ENCODE measurements at regions not wholly inside any gene's neighbourhood (a gene's known extent, or its start where the extent isn't known, plus 50 kb on each side); places are given as distances from the start of the nearest gene placed in this dataset.
"Not testable (repeated sequence)": the region's sequence is repeated elsewhere in the genome, so short reads cannot be mapped to it uniquely, and the experiment has no call there.

DNA sequence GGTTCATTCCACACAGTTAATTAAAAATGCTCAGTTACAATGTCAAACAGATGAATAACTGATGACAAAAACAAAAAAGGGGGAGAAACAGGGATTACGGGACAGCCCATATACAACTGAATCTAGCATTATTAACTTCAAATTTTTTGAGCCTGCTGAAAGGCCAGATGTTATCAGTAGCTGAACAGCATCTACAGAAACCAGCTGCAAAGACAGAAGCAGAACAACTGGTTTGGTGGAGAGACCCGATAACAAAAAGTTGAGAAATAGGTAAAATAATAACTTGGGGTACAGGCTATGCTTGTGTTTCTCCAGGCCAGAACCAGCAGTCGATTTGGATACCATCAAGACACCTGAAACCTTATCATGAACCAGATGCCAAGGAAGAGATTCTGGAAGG, 109.8 kb downstream of the SEPTIN7 start:
- DNase-seq: not testable (repeated sequence)

DNA sequence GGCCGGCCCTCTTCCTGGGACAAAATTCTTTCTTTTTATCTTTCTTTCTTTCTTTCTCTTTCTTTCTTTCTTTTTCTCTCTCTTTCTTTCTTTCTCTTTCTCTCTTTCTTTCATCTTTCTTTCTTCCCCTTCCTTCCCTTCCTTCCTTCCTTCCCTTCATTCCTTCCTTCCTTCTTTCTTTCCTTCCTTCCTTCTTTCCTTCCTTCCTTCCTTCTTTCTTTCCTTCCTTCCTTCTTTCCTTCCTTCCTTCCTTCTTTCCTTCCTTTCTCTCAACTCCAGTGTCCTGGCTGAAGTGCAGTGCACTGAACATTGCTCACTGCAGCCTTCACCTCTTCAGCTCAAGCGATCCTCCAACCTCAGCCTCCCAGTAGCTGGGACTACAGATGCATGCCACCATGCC, 112.5 kb downstream of the SEPTIN7 start:
- DNase-seq: not testable (repeated sequence)

DNA sequence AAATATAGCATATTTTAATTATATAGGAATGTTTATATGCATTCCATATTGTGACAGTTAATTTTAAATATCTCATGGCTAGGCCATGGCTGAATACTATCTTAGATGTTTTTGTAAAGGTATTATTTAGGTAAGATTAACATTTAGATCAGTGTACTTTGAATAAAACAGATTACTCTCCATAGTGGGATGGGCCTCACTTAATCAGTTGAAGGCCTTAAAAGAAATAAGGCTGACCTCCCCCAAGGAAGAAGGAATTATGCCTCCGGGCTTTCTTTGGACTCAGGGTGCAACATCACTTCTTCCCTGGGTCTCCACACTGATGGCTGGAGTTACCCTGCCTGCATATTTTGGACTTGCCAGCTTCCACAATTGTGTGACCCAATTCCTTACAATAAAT, 113.4 kb downstream of the SEPTIN7 start:
- DNase-seq: not testable (repeated sequence)

DNA sequence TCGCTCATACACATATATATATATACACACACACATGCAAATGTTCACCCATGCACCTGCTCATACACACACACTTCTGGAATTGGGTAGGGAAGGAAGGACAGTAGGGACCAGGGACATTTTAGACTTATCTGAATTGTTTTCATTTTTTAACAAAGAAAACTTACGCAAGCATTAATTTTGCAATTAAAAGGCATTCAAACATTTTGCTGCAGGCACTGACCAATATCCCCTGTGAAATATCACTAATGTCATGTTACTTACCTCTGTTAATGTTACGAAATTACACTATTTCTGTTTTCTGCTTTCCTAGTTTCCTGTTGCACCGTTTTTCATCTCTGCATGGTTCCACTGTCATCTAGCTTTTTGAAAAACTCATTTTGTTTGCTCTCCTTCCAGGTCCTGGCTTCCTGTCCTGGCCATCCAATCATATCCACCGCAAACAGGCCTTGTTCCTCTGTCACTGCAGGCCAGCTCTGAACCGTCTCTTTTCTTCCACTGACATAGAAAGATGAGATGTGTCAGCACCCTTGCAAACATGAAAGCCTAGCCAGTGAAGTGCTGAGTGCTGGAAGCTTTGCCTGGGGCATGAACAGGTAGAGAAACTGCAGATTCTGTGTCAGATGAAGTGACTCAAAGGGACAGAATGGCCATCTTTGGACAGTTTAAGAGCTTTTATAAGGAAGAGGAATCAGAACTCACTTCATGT, 114.5 kb downstream of the SEPTIN7 start:
- DNase-seq: not testable (repeated sequence)

DNA sequence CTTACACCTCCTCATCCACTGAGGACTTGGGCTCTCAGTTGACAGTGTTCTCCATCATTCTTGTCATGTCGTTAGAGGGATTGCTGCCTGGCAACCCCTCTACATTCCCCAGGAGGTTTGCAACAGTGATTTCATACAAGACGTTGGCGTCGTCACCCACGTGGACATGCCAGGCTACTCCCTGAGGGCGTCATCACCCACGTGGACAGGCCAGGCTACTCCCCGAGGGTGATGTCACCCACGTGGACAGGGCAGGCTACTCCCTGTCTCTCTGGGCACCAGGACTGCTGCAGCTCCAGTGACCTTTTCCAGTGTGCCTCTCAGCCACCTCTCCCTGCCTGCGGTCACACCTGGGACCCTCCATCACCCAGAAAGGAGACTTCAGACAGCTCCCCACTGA, 117.4 kb downstream of the SEPTIN7 start:
- not testable (repeated sequence) for DNase-seq

DNA sequence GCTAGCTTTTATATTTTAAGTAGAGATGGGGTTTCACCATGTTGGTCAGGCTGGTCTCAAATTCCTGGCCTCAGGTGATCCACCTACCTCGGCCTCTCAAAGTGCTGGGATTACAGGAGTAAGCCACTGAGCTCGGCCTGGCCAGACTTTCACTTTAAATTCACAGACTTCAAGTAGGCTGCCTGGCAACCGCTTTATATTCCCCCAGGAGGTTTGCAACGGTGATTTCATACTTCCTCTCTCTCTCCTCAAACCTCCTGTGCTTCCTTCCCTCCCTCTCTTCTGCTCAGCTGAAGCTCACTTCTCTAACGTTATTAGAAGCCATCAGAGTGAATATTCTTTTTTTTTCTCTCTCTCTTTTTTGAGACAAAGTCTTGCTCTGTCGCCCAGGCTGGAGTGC, 118.8 kb downstream of the SEPTIN7 start:
- DNase-seq: not testable (repeated sequence)

DNA sequence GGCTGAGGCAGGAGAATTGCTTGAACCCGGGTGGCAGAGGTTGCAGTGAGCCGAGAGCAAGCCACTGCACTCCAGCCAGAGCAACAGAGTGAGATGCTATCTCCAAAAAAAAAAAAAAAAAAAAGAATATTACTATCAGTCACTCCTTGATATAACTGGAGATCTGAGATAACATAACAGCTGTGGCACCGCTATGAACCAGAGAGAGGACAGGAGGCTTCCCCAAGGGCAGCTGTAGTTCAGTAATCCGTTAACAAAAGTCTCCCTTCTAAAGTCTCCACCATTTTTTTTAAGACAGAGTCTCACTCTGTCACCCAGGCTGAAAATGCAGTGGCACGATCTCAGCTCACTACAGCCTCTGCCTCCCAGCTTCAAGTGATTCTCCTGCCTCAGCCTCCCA, 120.5 kb downstream of the SEPTIN7 start:
- not testable (repeated sequence) for DNase-seq

DNA sequence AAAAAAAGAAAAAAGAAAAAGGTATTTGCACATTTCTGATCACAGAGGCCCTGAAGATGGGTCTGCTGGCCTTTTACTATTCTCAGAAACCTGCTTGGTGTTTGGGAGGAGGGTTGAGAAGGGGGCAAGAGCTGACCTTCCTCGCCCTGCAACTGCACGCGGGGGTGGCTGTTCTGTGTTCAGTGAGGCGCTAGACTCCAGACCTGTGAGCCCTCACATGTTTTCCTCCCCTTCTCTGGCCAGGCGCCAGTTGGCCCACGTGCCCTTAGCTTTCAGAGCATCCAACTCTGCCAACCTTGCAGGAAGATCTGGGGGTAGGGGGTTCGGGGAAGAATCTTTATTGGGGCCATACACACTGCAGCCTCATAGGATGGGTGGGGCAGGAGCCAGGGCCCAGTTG, 123.8 kb downstream of the SEPTIN7 start:
- DNase-seq: not testable (repeated sequence)

DNA sequence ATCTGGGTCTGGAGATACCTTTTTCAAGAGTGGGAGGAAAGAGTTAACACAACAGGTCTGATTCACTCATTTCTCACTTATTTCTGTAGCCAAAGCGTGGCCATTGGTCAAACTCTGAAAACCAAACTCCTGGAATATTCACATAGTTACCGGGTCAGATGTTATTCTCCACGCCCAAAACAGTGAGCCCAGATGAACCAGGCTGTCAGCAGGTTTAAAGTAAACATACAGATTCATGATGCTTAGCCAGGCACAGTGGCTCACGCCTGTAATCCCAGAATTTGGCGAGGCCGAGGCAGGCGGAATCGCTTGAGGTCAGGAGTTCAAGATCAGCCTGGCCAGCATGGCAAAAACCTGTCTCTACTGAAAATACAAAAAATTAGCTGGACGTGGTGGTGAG, 126.1 kb downstream of the SEPTIN7 start:
- DNase-seq: not testable (repeated sequence)

DNA sequence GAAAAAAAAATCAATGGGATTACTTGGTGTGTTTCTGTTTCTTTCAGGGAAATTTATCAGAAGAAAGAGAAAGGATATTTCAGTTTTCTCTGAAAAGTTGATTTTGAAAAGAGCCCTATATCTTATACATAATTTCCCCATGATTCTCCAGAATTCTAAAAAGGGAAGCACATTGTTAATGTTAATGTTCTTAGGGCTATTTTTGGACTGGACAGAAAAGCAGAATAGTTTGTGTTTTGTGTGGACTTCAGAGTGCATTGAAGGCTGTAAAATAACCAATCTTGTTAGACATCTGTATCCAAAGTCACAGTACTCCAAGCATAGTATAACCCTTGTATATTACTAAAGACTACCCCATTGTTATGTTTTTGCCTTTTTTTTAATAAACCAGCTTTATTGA, 130.3 kb downstream of the SEPTIN7 start:
- DNase-seq: not testable (repeated sequence)

DNA sequence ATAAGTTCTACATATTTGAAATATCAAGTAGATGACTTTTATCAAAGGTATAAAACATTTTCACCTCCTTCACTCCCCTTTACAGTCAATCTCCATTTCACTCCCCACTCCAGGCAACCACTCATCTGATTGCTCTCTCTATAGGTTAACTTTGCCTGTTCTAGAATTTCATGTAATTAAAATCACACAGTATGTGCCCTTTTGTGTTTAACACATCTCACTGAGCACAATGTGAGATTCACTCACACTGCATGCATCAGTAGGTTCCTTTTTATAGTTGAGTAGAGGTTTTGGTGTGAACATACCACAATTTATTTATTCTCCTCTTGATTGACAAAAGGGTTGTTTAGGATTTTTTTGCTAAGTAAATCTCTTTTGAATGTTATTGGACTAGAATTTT, 130.7 kb downstream of the SEPTIN7 start:
- DNase-seq: not testable (repeated sequence)

DNA sequence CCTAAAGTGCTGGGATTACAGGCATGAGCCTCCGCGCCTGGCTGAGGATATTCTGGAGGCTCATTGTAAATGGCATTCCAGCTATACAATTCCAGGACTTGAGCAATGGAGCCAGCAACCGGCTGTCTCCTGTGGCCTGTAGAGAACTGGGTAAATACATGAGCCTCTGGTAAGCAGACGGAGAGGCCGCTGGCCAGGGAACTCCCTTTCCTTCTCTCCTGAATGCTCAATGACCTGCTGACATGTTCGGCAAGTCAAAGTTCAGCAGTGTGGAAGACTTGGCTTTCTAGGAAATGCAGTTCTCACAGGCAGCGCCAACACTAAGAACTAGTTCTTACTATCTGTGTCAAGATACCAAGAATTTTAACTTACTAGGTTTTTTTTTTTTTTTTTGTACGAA, 139.8 kb downstream of the SEPTIN7 start:
- DNase-seq: not testable (repeated sequence)

DNA sequence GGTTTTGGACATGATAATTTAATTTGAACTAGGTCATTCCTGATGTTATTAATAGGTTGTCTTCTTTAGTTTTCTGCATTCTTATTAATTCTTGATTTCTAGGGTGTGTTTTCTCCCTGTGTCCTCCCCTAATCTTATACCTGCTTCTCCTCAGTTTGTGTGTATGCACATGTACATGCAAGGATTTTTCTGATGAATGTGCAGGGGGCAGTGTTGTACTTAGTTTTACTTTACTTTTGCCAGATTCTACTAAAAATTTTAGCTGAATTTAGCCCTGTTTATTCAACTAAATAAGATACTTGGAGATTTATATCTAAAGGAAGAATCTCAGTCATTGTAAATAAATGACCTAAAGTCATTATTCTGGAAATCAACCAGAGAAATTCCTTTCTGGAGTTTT, 144.8 kb downstream of the SEPTIN7 start:
- not testable (repeated sequence) for DNase-seq

DNA sequence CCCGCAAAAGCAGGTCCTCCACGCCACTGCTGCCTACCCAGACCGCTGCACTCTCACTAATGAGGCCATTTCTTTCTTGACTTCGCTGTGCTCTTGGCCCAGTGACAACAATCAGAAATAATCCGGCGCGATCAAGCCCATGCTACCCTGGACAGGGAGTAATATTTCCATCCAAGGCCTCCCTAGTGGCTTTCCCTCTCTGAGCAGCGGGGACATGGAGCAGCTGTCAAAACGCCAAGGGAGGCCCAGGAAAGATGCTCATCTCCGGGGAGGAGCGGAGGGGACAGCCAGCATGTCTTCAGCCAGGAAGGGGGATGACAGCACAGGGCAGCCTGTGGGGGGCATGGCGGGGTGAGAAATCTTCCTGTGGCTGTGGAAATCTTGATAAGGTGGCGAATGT, 154.9 kb downstream of the SEPTIN7 start:
- DNase-seq: not testable (repeated sequence)

DNA sequence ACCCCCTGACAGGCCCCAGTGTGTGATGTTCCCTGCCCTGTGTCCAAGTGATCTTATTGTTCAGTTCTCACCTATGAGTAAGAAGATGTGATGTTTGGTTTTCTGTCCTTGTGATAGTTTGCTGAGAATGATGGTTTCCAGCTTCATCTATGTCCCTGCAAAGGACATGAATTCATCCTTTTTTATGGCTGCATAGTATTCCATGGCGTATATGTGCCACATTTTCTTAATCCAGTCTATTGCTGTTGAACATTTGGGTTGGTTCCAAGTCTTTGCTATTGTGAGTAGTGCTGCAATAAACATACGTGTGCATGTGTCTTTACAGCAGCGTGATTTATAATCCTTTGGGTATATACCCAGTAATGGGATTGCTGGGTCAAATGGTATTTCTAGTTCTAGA, 156.1 kb downstream of the SEPTIN7 start:
- DNase-seq: not testable (repeated sequence)

DNA sequence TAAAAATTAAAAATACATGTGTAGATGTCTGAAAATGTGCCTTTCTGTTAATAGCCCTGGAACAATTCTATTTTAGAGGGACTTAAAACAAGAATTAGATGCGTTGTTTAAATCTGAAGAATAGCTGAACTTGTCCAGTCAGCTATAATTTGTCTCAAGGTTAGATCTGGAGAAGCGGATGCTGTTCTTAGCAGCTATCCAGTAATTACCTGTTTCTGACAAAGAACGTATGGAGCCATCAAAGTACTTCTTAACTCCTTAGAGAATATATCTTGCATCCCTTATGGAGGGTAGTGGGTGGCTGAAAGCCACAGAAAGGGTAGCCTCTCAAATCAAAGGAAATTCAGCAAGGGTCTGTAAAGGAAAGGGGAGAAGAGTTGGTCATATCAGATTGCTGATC, 160.4 kb downstream of the SEPTIN7 start:
- not testable (repeated sequence) for DNase-seq

DNA sequence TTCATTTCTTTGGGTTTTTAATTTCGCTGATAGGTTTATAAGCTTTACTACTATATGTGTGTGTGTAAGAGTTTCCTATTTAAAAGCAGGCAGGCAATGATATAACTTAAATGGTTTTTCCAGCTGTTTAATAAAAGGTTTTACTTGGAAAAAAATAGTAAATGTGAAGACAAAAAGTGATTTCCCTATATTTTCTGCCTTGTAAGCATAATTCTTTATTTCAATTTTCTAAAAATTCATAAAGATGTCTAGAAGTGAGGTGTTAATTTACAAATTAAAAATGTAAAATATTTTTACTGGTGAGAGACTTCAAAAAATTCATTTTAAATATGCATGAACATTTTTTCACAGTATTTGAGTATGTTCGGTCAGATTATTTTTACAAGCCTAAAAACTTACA, 161.8 kb downstream of the SEPTIN7 start:
- DNase-seq: not testable (repeated sequence)

DNA sequence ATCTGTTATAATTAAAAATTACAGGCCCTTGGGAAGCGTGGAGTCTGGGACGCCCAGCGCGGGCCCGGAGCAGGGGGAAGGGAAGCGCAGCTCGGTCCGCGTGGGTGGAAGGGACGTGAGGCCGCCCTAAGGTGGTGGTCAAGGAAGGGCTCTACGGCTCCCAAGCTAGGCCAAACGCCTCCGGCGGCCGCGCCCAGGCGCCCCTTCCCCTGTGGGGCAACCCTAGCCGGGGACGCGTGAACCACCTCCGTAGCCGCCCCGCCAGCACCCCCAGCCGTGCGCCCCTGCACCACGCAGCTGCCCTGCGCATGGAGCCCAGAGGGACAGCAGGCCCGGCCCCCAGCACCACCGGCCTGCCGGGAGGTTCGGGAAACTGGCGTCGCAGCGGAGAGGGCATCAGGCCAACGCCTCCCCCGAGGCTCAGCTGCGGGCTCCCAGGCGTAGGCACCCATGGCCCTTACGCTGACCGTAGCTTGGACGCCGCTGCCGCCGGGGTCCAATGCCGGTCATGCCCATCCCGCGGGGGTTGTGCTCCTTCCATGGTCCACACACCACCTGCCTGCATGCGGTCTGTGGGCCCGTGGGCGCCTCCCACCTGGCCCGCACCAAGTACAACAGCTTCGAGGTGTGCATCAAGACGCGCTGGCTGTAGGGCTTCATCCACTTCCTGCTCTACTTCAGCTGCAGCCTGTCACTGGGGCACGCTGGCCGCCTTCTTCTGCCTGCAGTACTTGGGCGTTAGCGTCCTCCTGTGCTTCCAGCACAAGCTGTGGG, 166.7 kb downstream of the SEPTIN7 start:
- DNase-seq: no peak

DNA sequence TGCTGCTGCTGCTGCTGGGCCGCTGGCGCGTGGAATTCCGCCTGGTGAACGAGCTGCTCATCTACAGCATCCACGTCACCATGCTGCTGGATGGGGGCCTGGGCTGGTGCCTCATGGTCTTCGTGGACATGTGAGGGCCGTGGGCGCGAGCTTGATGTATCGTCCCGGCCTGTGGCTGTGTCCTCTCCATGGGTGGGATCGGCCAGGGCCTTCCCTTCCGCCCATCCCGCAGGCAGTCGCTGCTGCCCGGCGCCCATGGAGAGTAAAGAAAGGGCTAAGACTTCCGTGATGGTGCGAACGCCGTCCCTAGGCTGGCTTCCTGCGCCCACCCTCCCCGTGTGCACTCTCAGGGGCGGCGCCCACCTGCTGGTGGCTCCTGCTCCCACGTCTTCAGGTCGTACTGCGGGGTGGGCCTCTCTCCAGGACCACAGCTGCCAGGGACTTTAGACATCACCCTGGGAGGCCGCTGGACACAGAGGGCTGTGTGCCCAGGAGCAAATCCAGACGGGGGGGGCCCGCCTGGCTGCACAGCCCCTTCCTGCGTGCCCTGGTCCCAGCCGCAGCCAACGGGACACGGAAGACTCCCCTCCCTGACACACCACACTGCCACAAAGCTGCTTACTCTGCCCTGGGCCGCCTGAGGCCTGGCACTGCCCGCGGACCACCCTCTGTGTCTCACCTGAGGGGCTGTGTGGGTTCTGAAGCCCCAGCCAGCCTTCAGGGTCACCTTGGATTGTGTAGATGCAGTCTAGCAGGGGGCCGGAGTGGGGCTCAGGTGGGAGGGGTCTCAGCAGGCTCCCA, 167.5 kb downstream of the SEPTIN7 start:
- no peak for DNase-seq

DNA sequence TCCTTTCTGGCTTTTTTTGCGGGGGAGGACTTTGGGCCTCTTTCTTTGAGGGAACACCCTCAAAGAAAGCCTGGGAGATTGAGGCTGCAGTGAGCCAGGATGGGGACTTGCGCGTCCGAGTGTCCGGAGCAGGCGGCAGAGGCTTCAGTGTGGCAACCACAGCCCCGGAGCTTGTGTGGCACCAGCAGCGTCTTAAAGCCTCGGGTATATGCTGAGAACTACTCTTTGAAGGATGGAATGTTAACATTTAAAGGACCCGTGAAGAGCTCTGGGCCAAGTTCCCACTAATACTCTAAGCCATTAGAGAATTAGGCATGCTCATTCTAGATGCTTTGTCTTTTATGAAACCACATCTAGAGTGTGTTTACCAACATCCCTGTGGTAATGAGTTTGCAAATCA, 168.2 kb downstream of the SEPTIN7 start:
- DNase-seq: no peak

DNA sequence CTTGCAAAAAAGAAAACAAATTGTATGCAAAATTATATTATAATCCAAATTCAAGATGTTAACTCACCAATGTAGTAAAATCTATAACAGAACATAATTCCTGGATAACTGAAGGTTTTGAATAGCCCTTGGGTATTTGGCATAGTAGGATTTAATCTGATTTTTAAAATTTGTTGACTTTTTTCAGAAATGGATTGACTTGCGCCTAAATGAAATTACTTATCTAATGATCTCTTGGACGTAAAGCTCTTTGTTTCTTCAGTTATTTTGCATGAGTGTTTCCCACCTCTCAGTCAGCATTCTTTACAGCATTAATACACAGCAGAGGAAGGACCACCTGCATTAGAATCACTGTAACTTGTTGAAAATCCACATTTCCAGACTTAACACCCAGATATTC, 169.6 kb downstream of the SEPTIN7 start:
- DNase-seq: no peak

DNA sequence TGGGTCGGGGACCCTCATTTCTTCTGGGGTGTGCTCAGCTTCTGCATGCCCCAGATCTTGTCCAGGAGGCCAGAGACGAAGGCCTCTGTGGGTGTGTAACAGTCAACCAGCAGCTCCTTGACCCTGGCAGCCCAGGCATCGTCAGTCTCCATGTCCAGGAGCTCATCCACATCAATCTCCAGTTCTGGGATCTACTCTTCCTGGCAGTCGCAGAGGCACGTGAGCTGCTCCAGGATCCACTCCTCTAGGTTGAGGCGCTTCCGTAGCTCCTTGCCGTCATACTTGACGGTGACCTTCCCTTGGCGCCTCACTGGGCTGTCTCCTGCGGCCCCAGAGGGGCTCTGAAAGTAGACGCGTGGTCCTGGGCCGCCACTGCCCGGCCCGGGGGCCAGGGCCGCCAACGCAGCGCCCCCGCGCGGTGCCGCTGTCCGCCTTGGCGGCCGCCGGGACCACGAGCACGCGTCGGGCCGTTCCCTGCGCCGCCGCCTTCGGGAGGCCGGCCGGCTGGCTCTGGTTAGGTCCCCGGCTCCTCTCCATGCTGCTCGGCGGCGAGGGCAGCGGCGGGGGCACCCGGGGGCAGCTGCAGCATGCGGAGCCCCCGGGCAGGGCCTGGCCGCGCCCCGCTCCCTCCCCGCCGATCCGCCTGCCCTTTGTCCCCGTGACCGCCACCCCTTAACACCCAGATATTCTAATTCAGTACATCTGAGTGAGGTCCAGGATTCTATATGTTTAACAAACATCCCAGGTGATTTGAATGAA, 170.5 kb downstream of the SEPTIN7 start:
- DNase-seq: no peak
